Loucy (cell line): ENCODE measurements at regions not wholly inside any gene's neighbourhood (a gene's known extent, or its start where the extent isn't known, plus 50 kb on each side); places are given as distances from the start of the nearest gene placed in this dataset.

Experiments used
- H2AFZ ChIP-seq: fragments of 200-600 bp; sonication (generic); 2 replicates; pipeline ENCODE4 v1.6.0; 2016; ENCODE audit warnings: antibody characterized with exemption, mild to moderate bottlenecking, low read length, moderate library complexity
- H3F3A ChIP-seq: fragments of 200-600 bp; 2 replicates; pipeline ENCODE4 v1.6.0; 2016; ENCODE audit warnings: antibody characterized with exemption, low read depth, mild to moderate bottlenecking
- H3K27me3 ChIP-seq: fragments of 200-600 bp; sonication (generic); 2 replicates; pipeline ENCODE4 v1.6.1; 2014; ENCODE audit warnings: low read length, mild to moderate bottlenecking; ENCODE audit not compliant: insufficient read depth, poor library complexity, severe bottlenecking
- H3K36me3 ChIP-seq: fragments of 200-600 bp; sonication (generic); 2 replicates; pipeline ENCODE4 v1.6.1; 2016; ENCODE audit warnings: low read length; ENCODE audit not compliant: insufficient read depth
- H3K4me1 ChIP-seq: fragments of 200-600 bp; sonication (generic); 2 replicates; pipeline ENCODE4 v1.5.1; 2014; ENCODE audit warnings: low read length, mild to moderate bottlenecking; ENCODE audit not compliant: insufficient read depth, poor library complexity, severe bottlenecking
- H3K4me2 ChIP-seq: fragments of 200-600 bp; sonication (generic); 2 replicates; pipeline ENCODE4 v1.6.0; 2014; ENCODE audit warnings: antibody characterized with exemption, low read length, low read depth, mild to moderate bottlenecking; ENCODE audit not compliant: poor library complexity, severe bottlenecking
- H3K4me3 ChIP-seq: fragments of 200-600 bp; sonication (generic); 2 replicates; pipeline ENCODE4 v1.5.1; 2014; ENCODE audit warnings: low read length, mild to moderate bottlenecking, mixed read lengths; ENCODE audit not compliant: poor library complexity, severe bottlenecking
- H3K79me2 ChIP-seq: fragments of 200-600 bp; sonication (generic); 2 replicates; pipeline ENCODE4 v1.6.1; 2014; ENCODE audit warnings: low read length; ENCODE audit not compliant: insufficient read depth
- H3K9ac ChIP-seq: fragments of 200-600 bp; sonication (generic); 2 replicates; pipeline ENCODE4 v1.6.0; 2014; ENCODE audit warnings: mild to moderate bottlenecking, low read depth, low read length, moderate library complexity; ENCODE audit not compliant: poor library complexity, severe bottlenecking
- H3K9me2 ChIP-seq: fragments of 200-600 bp; sonication (generic); replicated peaks from 2 replicates; pipeline ENCODE4 v1.6.1; 2016; ENCODE audit warnings: low read depth, low read length, mixed read lengths
- H3K9me3 ChIP-seq: fragments of 200-600 bp; sonication (generic); 2 replicates; pipeline ENCODE4 v1.6.1; 2014; ENCODE audit warnings: mild to moderate bottlenecking, antibody characterized with exemption, low read length, low read depth; ENCODE audit not compliant: insufficient read depth
- H4K20me1 ChIP-seq: fragments of 200-600 bp; sonication (generic); 2 replicates; pipeline ENCODE4 v1.6.0; 2014; ENCODE audit warnings: antibody characterized with exemption, low read length, mild to moderate bottlenecking; ENCODE audit not compliant: insufficient read depth, poor library complexity, severe bottlenecking
- CTCF ChIP-seq: fragments of 200-600 bp; sonication (generic); conservative IDR thresholded peaks from 2 replicates; pipeline ENCODE4 v1.5.1; 2014; ENCODE audit warnings: mild to moderate bottlenecking, antibody characterized with exemption, low read length
- EZH2phosphoT487 ChIP-seq: fragments of 200-600 bp; IDR thresholded peaks from 2 replicates; pipeline ENCODE4 v1.6.1; 2018; ENCODE audit warnings: antibody characterized with exemption, mild to moderate bottlenecking, moderate library complexity, borderline replicate concordance

DNA sequence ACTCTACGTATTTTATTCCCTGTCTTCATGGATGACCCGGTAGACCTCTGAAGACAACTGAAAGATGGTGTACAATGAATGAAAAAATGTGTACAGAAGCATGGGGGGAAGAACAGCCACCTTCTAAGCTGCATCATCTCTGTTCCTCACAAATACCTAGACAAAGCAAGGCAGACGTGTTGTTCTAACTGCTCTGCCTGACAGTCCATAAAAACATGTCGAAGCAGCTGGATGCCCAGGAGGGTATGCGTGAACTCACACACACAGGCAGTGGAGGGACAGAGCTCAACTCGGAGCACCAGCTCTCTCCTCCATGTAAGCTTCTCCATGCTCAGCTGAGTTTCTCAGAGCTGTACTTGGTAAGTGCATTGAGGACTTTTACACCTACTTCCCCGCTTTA, 327.4 kb downstream of the CTTN start:
- no peaks in the 10 kb centered on the region for H3K36me3 ChIP-seq
- no peak overlapping the region for H2AFZ ChIP-seq
- no peaks in the 10 kb centered on the region for H4K20me1 ChIP-seq
- no peaks in the 10 kb centered on the region for H3K9me2 ChIP-seq
- no peaks in the 10 kb centered on the region for H3K27me3 ChIP-seq
- H3K9ac ChIP-seq: no peak overlapping the region
- H3K9me3 ChIP-seq: peaks cover 16% of the 10 kb centered on the region; the same call in 1 of the 2 replicates
- no peak for TF ChIP-seq EZH2phosphoT487
- no peak for TF ChIP-seq CTCF
- H3K79me2 ChIP-seq: no peaks in the 10 kb centered on the region
- no peaks in the 10 kb centered on the region for H3F3A ChIP-seq
- no peaks in the 10 kb centered on the region for H3K4me1 ChIP-seq
- H3K4me3 ChIP-seq: no peak overlapping the region
- H3K4me2 ChIP-seq: no peak overlapping the region

DNA sequence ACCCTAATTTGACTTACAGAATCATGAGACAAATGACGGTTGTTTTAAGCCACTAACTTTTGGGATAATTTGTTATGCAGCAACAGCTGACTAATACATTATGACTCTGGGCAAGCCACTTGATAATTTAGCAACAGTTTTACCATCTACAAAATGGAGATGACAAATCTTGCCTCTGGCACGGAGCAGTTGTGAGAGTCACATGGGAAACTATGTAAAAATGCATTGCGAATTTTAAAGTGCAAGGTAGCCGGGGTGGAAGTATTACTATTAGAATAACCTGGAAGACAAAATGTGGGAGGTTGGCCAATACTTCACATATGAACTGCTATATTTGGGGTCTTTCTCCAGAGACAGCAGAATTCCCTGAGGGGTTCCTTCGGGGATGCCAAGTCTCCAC, 328.7 kb downstream of the CTTN start:
- no peak overlapping the region for H2AFZ ChIP-seq
- TF ChIP-seq CTCF: no peak
- no peak for TF ChIP-seq EZH2phosphoT487
- no peak overlapping the region for H3K4me2 ChIP-seq
- no peaks in the 10 kb centered on the region for H3K4me1 ChIP-seq
- no peaks in the 10 kb centered on the region for H3K9me2 ChIP-seq
- H3K36me3 ChIP-seq: no peaks in the 10 kb centered on the region
- H3K9ac ChIP-seq: no peak overlapping the region
- no peaks in the 10 kb centered on the region for H3K27me3 ChIP-seq
- H3K9me3 ChIP-seq: peaks cover 16% of the 10 kb centered on the region; the same call in 1 of the 2 replicates
- H3F3A ChIP-seq: no peaks in the 10 kb centered on the region
- no peaks in the 10 kb centered on the region for H4K20me1 ChIP-seq
- no peak overlapping the region for H3K4me3 ChIP-seq
- no peaks in the 10 kb centered on the region for H3K79me2 ChIP-seq

GRCh38 chr11:70727899-70728620, 329.7 kb downstream of the CTTN start:
- Histone ChIP-seq H2AFZ (no peak overlapping the region), H3K9ac (no peak overlapping the region), H3F3A (no peaks in the 10 kb centered on the region), H4K20me1 (no peaks in the 10 kb centered on the region), H3K4me3 (no peak overlapping the region), H3K36me3 (no peaks in the 10 kb centered on the region), H3K79me2 (no peaks in the 10 kb centered on the region), H3K27me3 (no peaks in the 10 kb centered on the region), H3K4me2 (no peak overlapping the region), H3K4me1 (no peaks in the 10 kb centered on the region), H3K9me3 (peaks cover 16% of the 10 kb centered on the region; the same call in 1 of the 2 replicates), H3K9me2 (no peaks in the 10 kb centered on the region)
- TF ChIP-seq CTCF (no peak), EZH2phosphoT487 (no peak)
